NCI-H146 treated with DMSO at 0.1 percent for 48 hours (cell line): ENCODE measurements at regions not wholly inside any gene's neighbourhood (a gene's known extent, or its start where the extent isn't known, plus 50 kb on each side); places are given as distances from the start of the nearest gene placed in this dataset.

Experiments
- DNase-seq: peaks from one replicate; lab custom pipeline; 2025; ENCODE audit not compliant: unreplicated experiment; lab: John Stamatoyannopoulos, UW

DNA sequence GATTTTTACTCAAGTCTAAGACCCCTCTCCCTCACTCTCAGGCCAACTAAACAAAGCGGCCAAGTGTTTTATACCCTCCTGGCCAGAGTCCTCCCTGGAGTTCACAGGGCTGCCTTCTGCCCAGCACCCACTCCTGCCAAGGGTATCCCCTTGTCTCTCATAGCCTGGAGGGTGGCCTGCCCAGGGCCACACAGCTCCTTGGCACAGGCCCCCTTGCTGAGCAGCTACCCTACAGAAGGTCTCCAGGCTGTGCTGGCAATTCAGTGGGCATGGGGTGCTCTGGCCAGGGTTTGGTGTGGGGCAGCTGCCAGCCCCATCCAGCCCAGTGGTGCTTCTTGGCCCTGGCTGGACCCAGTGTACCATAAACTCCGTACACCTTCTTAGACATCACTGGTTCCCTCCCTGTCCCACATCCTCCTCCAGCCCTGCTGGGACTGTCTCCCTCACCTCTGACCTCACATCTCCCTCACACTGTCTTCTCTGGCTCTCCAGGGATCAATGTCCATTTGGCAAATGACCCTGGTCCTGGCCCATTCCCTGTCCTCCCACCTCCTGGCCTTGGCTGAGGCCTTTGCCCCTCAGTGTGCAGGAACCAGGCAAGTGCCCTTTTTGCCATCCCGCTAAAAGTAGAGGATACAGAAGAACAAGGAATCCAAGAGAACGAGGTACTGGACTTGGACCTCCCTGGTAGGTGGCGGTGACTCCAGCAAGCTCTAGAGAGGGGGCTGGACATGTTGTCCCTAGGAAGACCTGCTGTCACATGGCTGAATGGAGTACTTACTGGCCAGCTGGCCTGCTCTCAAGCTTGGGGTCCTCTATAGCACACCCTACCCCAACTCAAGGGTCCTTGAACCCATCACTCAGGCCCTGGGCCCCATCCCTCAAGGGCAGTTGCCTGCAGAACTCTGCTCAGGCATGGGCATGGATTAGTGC lies 50.0 kb upstream of the TRPM1 start:
- no peak for DNase-seq

GRCh38 chr15:31153531-31153930 lies 52.0 kb upstream of the TRPM1 start:
- no peak for DNase-seq

- no peak for DNase-seq
Measured at GRCh38 chr15:31155151-31155550, 53.6 kb upstream of the TRPM1 start.

- no peak for DNase-seq
Measured at GRCh38 chr15:31156226-31156625, 54.7 kb upstream of the TRPM1 start.

DNA sequence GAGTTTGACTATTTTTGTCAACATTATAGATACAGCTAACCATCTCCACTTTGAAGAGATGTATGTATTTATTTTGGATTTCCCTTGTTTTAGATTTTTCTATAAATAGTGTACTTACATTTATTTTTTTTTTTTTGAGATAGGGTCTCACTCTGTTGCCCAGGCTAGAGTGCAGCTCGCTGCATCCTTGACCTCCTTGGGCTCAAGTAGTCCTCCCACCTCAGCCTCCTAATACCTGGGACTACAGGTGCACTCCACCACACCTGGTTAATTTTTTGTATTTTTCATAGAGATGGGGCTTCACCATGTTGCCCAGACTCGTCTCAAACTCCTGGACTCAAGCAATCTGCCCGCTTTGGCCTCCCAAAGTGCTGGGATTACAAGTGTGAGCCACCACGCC lies 55.3 kb upstream of the TRPM1 start:
- no peak for DNase-seq

DNA sequence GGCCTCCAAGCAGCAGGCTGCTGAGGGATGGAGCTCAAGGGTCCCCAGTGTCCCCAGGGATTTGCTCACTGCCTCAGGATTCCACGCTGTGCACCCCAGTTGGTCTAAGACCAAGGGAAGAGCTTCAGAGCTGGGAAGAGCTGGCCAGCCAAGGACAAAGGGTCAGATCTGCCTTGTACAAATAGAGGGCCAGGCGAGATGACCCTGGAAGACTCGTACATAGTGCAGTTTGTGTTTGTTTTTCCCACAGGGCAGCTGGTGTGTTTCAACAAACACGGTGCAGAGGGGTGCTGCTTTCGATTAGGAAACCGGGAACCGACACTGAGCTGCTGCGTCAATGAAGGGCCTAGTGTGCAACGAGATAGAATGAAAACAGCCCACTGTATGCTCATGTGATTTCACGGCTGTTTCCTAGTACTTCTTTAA lies 56.1 kb upstream of the TRPM1 start:
- peak; percentile 48 for DNase-seq

GRCh38 chr15:31158858-31159569 lies 57.5 kb upstream of the TRPM1 start:
- DNase-seq = peak; percentile 39

DNA sequence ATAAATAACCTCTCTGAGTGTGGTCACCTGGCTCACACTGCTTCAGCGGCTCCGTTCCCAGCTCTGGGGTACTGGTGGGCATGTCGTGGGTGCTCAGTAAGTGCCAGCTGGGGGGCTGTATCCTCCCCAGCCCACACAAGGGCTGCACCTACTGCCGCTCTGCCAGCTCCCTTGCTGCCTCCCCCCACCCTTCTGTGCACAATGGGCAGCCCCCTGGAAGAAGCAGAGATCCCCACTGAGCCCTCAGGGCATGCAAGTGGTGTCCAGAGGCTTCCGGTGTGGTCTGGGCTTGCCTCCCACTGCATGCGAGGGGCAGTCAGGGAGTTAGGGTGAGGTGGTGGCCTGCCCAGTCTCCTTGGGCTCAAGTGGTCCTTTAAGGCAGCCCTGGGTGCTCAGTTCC lies 58.3 kb upstream of the TRPM1 start:
- DNase-seq = no peak

DNA sequence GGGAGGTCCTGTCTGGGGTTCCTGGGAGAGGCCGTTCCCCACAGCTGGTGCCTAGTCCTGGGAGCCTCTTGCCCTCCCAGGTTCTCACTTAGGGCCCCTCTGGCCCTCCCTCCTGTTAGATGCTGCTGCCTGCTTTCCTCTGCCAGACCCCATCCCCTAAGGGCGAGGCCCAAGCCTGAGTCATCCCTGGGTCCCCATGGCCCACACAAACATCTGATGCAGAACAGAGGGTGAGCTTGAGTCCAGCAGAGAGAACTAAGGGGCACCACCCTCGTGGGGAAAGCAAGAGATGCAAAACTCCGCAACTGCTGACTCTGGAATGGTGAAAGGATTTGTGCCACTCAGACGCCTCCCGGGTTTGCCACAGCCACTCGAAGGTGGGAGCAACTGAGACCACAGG lies 58.8 kb upstream of the TRPM1 start:
- no peak for DNase-seq

GRCh38 chr15:31160740-31161495 lies 59.4 kb upstream of the TRPM1 start:
- no peak for DNase-seq

GRCh38 chr15:31161951-31162350 lies 60.4 kb upstream of the TRPM1 start:
- no peak for DNase-seq

GRCh38 chr15:31162721-31163510 lies 61.4 kb upstream of the TRPM1 start:
- DNase-seq = no peak

DNA sequence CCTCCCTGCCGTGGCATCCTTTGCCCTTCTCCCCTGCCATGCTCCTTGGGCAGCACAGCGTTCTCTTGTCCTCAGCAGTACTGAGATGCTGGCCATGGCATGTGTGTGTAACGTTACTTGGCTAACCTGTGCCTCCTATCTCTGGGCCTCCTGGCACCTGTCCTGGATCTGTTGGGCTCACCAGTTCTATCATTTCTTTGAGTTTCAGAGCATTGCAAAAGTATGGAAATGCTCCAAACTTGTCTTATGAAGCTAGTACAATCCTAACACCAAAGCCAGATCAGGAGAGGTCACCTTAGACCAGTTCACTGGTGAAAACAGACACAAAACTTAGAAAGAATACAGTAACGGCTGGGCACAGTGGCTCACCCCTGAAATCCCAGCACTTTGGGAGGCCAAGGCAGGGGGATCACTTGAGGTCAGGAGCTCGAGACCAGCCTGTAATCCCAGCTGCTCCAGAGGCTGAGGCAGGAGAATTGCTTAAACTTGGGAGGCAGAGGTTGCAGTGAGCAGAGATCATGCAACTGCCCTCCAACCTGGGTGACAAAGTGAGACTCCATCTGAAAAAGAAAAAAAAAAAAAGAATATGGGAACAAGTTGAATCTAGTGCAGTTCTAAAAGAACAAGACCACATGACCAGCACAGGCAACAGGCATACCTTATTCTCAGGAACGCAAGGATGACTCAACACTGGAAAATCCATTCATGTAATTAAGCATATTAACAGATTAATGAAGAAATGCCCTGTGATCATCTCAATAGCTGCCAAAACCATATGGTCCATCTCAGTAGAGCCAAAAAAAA lies 62.4 kb upstream of the TRPM1 start:
- no peak for DNase-seq

DNA sequence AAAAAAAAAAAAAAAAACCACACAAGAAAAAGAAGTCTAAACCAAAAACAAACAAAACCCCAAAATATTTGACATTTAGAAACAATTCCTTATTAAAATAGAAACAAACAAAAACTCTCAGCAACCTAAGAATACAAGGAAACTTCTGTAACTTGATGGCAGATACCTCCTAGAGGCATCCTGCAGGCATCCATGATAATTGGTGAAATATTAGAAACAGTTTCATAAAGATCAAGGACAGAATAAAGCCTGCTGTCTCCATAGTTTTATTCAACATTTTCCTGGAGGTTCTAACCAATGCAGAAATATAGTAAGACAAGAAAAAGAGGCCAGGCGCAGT lies 63.0 kb upstream of the TRPM1 start:
- no peak for DNase-seq

DNA sequence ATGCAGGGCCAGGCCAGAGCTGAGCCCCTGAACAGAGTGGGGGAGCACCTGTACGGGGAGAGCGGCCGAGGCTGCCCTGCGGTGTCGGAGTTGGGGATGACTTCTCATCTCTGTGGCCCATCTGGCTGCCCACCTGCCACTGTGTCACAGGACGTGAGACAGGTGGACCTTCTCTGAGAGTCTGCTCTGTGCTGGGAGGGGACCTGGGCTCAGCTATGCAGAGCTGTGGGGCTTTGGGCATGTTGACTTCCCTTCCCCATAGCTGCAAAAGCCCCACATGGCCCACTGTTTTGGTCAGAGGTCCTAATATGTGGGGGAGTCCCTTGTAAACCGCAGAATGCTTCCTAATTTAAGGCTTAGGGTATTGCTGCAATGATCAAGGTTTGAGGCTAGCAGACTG lies 68.0 kb upstream of the TRPM1 start:
- DNase-seq = no peak

GRCh38 chr15:31171731-31172130 lies 70.2 kb upstream of the TRPM1 start:
- no peak for DNase-seq

GRCh38 chr15:31172606-31173005 lies 71.1 kb upstream of the TRPM1 start:
- DNase-seq = no peak

- DNase-seq = no peak
Measured at GRCh38 chr15:31173790-31174450, 72.4 kb upstream of the TRPM1 start.

- DNase-seq = no peak
Measured at GRCh38 chr15:31175484-31175883, 74.0 kb upstream of the TRPM1 start.

GRCh38 chr15:31177951-31178350 lies 76.4 kb upstream of the TRPM1 start:
- no peak for DNase-seq
